ENCODE measurements at regions not wholly inside any gene's neighbourhood (a gene's known extent, or its start where the extent isn't known, plus 50 kb on each side); places are given as distances from the start of the nearest gene placed in this dataset.

GRCh38 chr1:165060285-165060793, 296.2 kb downstream of the LMX1A start:
- Histone ChIP-seq H3K9me3 (no peaks in the 10 kb centered on the region), H3K4me3 (no peak overlapping the region), H3K27me3 (no peaks in the 10 kb centered on the region), H3K4me1 (no peaks in the 10 kb centered on the region), H3K27ac (no peak overlapping the region), H3K36me3 (no peaks in the 10 kb centered on the region)
- no peak for TF ChIP-seq CTCF (IDR thresholded peaks at IDR 0.05)
- FAIRE-seq (no peak), DNase-seq (no peak), ATAC-seq (no peak)
- intact Hi-C loops (cut with DNase I): no loop called here
- 66 to 77% methylated on average over 6 of the region's 6 CpGs for WGBS, 2 donors

DNA sequence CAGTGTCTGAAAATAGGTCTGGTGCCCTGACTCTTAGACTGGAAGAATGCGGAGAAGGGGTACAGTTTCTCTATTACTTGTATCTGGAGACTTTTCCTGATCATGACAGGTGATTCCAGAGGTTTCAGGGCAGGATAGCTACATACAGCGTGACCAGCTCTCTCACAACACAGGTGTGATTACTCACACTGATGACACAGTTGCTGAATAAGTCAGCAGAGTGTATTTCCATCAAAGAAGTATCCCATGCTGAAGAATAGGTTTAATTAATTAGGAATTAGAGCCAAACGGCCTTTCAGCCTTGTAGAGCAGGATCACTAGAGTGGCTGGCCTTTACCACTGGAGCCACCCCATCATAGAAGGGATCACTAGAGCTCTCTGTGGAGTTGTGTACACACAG, 298.6 kb downstream of the LMX1A start:
- no peak for TF ChIP-seq CTCF (IDR thresholded peaks at IDR 0.05)
- FAIRE-seq (no peak), DNase-seq (no peak), ATAC-seq (no peak)
- intact Hi-C loops (cut with DNase I): no loop called here
- Histone ChIP-seq H3K27me3 (no peaks in the 10 kb centered on the region), H3K4me1 (no peaks in the 10 kb centered on the region), H3K36me3 (no peaks in the 10 kb centered on the region), H3K9me3 (no peaks in the 10 kb centered on the region), H3K4me3 (no peak overlapping the region), H3K27ac (no peak overlapping the region)
- 40 to 43% methylated on average over 3 of the region's 3 CpGs for WGBS, 2 donors

DNA sequence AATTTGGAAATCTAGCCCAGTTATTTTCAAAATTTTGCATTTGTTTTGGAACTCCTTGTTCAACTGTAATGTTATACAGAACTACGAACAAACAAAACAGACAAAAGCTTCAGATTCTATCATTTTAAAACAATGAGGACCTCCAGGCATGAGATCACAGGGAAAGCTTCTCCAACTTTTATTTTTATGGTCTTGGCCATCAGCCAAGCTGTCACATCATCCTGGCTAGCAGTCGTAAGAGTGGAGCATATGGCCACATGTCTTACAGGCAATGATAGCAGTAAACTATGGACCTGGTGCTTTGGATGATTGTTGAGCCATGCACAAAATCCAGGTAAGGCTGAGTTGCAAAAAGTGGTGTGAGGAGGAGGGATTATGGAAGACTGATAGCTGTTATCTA, 299.6 kb downstream of the LMX1A start:
- WGBS, 2 donors: 49 to 55% methylated on average over 2 of the region's 2 CpGs
- no peak for TF ChIP-seq CTCF (IDR thresholded peaks at IDR 0.05)
- no peaks in the 10 kb centered on the region for H3K36me3 ChIP-seq
- no peaks in the 10 kb centered on the region for H3K9me3 ChIP-seq
- no peaks in the 10 kb centered on the region for H3K4me1 ChIP-seq
- no peak overlapping the region for H3K27ac ChIP-seq
- FAIRE-seq (no peak), ATAC-seq (no peak), DNase-seq (no peak)
- no peaks in the 10 kb centered on the region for H3K27me3 ChIP-seq
- intact Hi-C loops (cut with DNase I): no loop called here
- H3K4me3 ChIP-seq: no peak overlapping the region

DNA sequence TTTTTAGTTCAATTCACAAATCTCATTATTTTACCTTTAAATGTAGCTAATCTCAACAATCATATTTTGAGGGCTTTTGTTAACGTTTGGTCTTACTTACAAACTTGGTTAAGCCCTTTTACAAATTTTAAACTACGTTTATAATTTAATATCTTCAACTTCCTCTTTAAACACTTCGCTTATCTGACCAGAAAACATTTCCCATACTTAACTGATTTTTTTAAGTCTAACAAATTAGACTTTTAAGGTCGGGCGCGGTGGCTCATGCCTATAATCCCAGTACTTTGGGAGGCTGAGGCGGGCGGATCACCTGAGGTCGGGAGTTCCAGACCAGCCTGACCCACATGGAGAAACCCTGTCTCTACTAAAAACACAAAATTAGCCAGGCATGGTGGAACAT, 300.9 kb downstream of the LMX1A start:
- no peak overlapping the region for H3K4me3 ChIP-seq
- DNase-seq (no peak), FAIRE-seq (no peak), ATAC-seq (no peak)
- no peaks in the 10 kb centered on the region for H3K27me3 ChIP-seq
- no peaks in the 10 kb centered on the region for H3K36me3 ChIP-seq
- WGBS, 2 donors: 74 to 85% methylated on average over 9 of the region's 9 CpGs
- intact Hi-C loops (cut with DNase I): no loop called here
- no peak overlapping the region for H3K27ac ChIP-seq
- TF ChIP-seq CTCF (IDR thresholded peaks at IDR 0.05): no peak
- no peaks in the 10 kb centered on the region for H3K9me3 ChIP-seq
- H3K4me1 ChIP-seq: no peaks in the 10 kb centered on the region

- peaks cover 0 to 3% (median 0%) of the 10 kb centered on the region in 4 donors for H3K27me3 ChIP-seq
- intact Hi-C loops (cut with DNase I): no loop called here
- H3K4me1 ChIP-seq: no peaks in the 10 kb centered on the region
These were observed 301.9 kb downstream of the LMX1A start for GRCh38 chr1:165054627-165055026.

More at GRCh38 chr1:165054627-165055026, 301.9 kb downstream of the LMX1A start:
- FAIRE-seq: no peak
- no peak overlapping the region for H3K4me3 ChIP-seq
- no peak overlapping the region for H3K27ac ChIP-seq
- ATAC-seq: no peak
- no peak for DNase-seq
- TF ChIP-seq CTCF (IDR thresholded peaks at IDR 0.05): no peak
- 65 to 68% methylated on average over 4 of the region's 4 CpGs for WGBS, 2 donors
- H3K36me3 ChIP-seq: no peaks in the 10 kb centered on the region
- no peaks in the 10 kb centered on the region for H3K9me3 ChIP-seq

All from pancreas (tissue), 10 donors.